GM21390 (cell line): ENCODE measurements at regions not wholly inside any gene's neighbourhood (a gene's known extent, or its start where the extent isn't known, plus 50 kb on each side); places are given as distances from the start of the nearest gene placed in this dataset.

Source experiments
- ATAC-seq: cut with Tn5 transposase; IDR thresholded peaks from one replicate; pipeline ENCODE4 v1.9.1; 2021; ENCODE audit not compliant: unreplicated experiment

DNA sequence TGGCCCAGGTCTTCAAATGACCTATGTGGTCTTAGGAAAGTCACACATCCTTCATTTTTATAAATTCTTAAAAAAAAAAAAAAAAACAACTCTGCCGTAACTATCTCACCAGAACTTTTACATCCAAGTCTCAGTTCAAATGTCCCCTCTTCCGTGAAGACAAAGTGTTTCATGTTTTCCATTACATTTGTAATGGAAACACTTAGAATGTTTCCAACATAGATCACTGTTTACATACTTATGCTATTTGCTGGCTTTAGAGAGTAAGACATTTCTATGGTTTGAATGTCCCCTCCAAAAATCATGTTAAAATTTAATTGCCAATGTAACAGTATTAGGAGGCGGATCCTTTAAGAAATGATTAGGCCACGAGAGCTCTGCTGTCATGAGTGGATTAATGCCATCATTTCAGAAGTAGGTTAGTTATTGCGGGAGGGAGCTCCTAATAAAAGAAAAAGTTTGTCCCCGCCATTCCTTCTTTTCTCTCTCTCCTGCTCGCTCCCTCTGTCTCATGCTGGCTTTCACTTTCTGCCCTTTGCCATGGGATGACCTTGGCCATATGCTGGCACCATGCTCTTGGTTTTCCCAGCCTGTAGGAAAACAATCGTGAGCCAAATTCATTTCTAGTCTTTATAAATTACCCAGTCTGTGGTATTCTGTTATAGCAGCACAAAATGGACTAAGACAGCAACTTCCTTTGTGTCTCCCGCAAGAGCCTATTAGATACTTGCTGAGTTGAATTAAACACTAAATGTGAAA, 887.8 kb upstream of the SOX9 start:
- no peak for ATAC-seq

DNA sequence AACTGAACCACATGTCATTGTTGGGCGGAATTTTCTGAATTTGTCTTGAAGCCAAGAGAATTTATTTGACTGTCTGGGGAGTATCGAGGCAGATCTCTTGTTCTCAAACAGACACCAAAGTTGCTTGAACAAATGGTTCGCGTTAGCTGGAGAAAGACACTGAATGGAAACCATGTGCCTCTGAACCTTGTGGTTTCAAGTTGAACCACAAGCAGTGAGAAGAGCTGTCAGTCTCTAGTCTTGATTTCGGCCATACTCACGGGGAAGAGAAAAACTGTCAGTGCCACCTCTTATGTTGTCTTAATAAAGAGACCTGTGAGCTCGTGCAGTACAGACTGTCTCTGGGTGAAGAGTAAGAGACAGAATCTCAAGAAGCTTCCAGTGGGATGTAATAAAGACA, 886.5 kb upstream of the SOX9 start:
- no peak for ATAC-seq

GRCh38 chr17:71237903-71238538, 882.8 kb upstream of the SOX9 start:
- ATAC-seq = no peak

- ATAC-seq = no peak
Measured at GRCh38 chr17:71247441-71248015, 873.3 kb upstream of the SOX9 start.

DNA sequence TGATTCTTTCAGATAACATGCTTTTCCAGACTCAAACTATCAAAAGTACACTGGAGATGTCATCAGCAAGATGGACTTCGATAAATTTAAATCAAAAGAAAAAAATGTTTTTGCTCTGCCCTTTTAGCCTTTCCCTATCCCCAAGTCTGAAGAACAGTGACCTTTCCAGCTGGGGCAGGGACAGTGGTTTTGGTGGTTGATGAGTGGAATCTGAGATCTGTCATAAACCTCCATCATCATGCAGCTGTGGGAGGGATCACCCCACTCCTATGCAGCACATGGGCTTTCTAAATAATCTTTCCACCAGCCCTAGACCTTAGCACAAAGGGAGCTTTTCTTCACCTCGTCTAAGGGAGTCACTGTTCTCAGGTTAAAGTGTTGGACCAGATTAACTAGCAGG, 869.5 kb upstream of the SOX9 start:
- ATAC-seq = no peak

DNA sequence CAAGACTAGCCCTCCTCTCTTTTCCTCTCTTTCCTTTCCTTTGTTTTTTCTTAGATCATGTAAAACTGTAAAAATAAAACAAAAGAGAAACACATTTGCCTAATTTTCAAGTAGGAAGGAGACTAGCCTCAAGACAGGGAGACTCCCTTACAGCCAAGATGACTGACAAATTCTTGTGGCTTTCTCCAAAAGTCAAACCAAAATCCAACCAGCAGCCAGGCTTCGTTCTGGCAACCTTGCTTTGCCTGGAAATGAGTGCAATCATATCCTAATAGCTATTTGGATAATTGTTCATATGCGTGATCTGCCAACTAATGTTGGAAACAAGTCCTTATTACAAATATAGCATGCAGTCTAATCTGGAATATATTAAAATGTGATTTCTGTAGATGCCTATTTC, 868.9 kb upstream of the SOX9 start:
- no peak for ATAC-seq

GRCh38 chr17:71252436-71252835, 868.4 kb upstream of the SOX9 start:
- ATAC-seq = no peak

DNA sequence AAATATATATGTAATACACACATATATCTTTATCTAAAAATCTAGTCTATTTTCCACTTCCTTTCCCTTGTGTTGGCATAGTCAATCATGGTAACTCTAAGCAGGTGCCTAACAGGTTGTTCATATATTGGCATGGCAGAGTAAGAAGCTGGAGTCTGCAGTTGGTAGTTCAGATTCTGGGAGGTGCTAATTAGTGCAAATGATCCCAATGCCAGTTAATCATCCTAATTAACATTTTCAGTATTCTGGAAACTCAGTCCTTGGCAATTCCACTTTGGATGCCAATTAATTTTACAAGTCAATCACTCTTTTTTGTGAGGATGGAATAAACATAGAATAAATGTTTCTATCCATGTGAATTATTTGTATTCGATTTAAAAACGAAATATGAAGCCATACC, 863.7 kb upstream of the SOX9 start:
- no peak for ATAC-seq

- ATAC-seq = no peak
Measured at GRCh38 chr17:71260366-71260940, 860.4 kb upstream of the SOX9 start.

GRCh38 chr17:71262586-71262985, 858.2 kb upstream of the SOX9 start:
- no peak for ATAC-seq

GRCh38 chr17:71267668-71268067, 853.2 kb upstream of the SOX9 start:
- ATAC-seq = no peak

GRCh38 chr17:71269201-71269600, 851.6 kb upstream of the SOX9 start:
- no peak for ATAC-seq

DNA sequence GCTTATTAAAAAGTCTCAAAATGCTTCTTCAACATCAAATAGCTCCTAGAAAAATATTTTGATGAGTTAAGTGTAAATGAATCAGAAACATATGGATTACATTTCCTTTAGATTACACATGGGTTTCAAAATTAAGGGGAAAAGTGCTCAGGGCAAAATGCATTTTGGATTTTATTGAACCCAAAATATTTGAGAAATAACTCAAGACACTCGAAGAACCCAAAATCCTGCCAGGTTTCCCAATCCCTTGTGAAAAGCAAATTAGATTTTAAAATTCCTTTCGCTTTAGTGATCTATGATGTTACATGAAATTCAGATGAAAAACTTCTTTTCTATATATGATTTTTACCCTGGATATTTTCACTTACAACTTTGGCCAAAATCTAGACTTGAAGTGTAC, 847.4 kb upstream of the SOX9 start:
- no peak for ATAC-seq

DNA sequence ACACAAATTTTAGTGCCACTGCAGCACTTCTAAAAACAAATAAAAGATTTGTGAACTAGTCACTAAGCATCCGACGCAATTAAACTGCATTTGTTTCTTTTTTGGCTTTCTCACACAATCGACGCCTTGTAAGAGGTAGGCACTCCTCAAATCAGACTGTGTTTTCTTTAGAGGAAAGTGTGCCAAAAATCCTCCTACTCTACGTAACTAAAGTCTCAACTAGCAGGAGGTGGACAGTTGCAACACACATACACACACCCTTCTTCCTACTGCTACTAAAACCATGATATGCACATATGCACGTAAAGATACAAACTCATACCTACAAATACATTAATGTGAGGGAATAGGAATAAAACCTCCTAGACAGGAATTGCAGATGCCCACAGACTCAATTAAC, 844.7 kb upstream of the SOX9 start:
- ATAC-seq = no peak

- no peak for ATAC-seq
Measured at GRCh38 chr17:71283486-71283885, 837.3 kb upstream of the SOX9 start.

DNA sequence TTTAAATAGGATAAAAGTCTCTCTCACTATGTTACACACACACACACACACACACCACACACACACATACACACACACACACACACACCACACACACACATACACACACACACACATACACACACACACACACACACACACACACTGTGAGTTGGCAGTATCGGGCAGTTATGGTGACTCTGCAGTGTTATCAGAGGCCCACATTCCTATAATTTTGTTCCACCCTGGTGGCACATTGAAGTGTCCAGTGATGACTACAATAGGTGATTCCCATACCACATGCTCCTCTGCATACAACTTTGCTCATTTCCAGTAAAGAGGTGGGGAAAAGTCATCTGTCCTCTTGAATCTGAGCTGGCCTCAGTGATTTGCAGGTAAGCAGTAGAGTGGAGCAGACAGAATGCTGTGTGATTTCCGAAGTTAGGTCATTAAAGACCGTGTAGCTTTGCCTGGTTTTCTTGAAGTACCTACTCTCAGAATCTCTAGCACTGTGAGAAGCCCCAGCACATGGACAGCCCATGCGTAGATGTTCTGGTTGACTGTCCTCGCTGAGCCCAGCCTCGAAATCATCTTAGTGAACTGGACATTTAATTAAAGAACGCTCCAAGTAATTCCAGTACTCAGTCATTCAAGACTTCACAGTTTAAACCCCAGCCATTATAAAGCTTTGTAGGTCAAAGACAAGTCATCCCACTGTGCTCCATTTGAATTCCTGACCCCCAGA, 836.6 kb upstream of the SOX9 start:
- ATAC-seq = no peak

DNA sequence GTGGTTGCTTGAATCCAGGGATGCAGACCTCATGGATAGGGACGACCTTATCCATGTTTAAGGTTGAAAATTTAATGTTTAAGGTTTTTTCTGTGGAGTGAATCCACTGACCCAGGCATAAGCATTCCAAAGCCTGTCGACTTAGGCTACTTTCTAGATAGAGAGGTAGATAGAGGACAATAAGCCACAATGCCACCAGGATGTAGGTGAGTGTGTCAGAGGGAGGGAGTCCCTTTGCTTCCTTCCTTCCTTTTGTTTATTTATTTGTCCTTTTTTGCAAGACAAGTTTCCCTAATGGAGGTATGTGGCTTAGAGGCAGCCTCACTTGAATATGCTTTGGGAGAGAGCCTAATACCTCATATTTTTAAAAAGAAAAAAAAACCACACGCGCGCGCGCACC, 834.2 kb upstream of the SOX9 start:
- ATAC-seq = no peak

GRCh38 chr17:71287071-71287823, 833.6 kb upstream of the SOX9 start:
- ATAC-seq = no peak

DNA sequence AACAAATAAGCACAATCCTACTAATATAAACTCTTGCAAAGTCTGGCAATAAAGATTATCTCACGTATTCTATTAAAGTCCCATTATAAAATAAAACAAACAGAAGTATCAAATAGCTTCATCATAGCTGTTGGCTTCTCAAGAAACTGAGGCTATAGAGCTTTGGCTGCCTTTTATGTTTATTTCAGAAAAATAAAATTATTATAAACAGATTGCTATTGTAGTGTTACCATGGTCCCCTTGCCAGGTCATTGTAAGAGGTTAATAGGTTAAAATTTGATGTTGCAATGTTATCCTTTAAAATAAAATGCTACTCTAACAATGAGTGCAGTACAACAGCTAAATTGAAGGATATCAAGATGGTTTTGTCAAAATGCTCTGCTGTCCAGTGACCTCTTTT, 828.8 kb upstream of the SOX9 start:
- ATAC-seq = no peak

DNA sequence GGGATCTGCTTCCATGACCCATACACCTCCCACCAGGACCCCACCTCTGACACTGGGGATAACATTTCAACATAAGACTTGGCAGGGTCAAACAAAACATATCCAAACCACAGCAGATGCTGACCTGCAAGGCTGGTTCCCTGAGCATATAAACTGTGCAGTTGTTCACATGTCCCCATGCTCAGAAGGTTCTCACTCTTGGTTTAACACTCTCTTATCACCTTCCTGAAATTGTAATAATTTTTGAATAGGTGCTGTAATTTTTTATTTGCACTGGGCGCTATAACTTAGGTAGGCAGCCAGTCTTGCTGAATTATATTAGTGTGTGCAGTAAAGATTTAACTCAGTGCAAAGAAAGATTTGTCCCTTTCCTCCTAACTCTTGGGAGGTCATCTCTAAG, 824.8 kb upstream of the SOX9 start:
- ATAC-seq = no peak

GRCh38 chr17:71301063-71301462, 819.8 kb upstream of the SOX9 start:
- ATAC-seq = no peak
